Stimulated activated CD8-positive, alpha-beta memory T cell treated with anti-CD3 and anti-CD28 coated beads, Interleukin-2, amount 100 ng/mL, for 48 hours (primary cell): ENCODE measurements at regions not wholly inside any gene's neighbourhood (a gene's known extent, or its start where the extent isn't known, plus 50 kb on each side); places are given as distances from the start of the nearest gene placed in this dataset.

Experiments
- DNase-seq, 2 donors: peaks; one replicate each; pipeline ENCODE4 v3.0.0-alpha.2; 2020; ENCODE audit warnings: low read depth in 2 of 2

DNA sequence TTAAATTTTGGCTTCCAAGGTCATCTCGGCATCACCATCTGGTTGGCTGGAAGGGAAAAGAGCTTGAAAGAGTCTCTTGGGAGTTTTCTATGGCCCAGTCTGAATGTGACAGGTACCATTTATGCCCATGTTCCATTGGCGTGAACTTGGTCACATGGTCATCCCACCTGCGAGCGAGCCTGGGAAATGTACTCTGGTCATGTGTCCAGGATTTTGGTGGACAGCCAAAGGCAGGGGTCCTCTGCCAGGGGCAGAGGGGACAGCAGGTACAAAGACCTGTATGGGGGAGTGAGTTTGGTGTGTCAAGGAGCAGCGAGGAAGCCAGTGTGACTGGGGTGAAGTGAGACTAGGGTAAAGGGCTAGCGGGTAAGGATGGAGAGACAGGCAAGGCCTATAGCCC is 112.6 kb downstream of the CDC5L start:
- DNase-seq = no peak

GRCh38 chr6:44503471-44503870 is 116.0 kb downstream of the CDC5L start:
- no peak for DNase-seq

DNA sequence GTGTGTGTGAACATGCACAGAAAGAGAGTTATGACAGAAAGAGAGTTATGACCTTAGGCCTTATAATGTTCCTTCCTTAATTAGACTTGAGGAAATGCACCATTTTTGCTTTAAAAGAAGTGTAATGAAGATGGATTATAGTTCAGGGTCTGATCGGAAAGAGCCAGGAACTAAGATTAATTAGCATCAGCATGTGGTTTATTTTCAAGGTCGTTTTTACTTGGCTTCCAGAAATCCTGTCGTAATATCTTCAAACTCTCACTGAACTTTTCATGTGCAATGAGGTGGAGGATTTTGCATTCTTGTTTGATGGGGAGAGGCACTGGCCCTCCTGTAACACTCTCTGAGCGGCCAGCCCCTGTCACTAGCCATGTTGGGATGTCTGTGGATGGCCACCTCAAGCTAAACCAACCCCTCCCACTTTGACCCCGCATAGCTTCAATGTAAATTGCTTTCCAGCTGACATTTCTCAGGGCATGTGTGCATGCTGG is 116.8 kb downstream of the CDC5L start:
- DNase-seq = no peak

DNA sequence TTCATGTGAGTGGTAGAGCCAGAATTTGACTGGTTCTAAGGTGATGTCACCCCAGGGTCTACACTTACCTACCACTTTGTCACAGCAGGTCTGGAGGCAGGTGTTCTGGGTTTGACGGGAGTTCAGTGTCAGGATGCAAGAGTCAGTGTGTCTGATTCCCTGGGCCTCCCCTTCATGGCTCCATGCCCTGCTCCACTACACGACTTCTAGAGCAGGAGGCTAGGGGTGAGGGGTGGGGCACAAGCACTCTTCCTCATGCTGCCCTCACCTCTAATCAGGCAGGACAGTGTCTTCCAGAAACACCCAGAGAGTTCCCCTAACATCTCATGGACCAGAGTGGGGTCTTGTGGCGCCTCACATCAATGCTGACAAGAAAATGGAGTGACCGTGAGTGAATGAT is 118.2 kb downstream of the CDC5L start:
- no peak for DNase-seq

DNA sequence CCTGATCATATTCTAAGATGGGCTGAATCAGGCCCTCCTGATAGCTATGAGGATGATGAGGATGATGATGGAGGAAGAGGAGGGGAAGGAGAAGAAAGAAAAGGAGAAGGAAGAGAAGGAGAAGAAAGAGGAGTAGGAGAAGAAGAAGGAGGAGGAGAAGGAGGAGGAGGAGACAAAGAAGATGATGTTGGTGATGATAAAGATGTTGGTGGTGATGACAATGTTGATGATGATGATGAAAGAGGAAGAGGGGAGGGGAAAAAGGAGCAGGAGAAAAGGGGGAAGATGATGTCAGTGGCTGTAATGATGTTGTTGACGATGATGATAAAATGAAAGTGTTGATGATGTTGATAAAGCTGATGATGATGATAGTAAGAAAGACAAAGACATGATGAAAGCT is 119.5 kb downstream of the CDC5L start:
- DNase-seq = no peak

- DNase-seq = no peak
Observed at GRCh38 chr6:44508646-44509045, 121.1 kb downstream of the CDC5L start.

DNA sequence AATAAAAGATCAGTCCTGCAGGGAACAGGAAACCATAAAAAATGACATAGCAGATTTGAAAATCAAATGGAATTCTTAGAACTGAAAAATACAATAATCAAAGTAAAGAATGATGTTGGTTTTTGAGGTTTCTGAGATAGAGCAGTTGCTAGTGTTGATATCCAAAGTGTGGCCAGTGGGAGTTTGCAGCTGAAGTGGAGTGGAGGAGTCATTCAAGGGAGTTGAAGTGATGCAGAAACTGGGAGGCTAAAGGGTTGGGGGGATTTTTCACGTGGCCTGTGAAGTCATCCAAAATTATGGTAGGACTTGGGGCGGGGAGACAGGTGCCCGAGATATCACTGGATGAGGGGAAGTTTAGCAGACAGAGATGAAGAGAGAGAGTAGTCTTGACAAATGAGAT is 123.6 kb downstream of the CDC5L start:
- DNase-seq = no peak

GRCh38 chr6:44512868-44513741 is 125.6 kb downstream of the CDC5L start:
- no peak for DNase-seq

DNA sequence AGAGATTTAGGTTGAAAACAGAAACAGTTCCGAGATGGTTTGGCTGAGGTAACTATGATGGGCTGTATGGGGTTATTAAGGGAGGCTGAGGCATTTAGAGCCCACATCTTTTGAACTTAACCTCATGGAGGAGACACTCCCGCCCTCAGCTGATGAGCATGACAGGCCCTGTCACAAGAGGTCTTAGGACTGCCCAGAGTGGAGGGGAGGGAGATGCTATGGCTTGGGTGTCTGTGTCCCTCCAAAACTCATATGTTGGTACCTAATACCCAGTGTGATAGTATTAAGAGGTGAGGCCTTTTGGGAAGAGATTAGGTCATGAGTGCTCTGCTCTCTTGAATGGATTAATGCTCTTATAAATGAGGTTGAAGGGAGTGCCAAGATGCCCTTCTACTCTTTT is 126.6 kb downstream of the CDC5L start:
- DNase-seq = no peak

DNA sequence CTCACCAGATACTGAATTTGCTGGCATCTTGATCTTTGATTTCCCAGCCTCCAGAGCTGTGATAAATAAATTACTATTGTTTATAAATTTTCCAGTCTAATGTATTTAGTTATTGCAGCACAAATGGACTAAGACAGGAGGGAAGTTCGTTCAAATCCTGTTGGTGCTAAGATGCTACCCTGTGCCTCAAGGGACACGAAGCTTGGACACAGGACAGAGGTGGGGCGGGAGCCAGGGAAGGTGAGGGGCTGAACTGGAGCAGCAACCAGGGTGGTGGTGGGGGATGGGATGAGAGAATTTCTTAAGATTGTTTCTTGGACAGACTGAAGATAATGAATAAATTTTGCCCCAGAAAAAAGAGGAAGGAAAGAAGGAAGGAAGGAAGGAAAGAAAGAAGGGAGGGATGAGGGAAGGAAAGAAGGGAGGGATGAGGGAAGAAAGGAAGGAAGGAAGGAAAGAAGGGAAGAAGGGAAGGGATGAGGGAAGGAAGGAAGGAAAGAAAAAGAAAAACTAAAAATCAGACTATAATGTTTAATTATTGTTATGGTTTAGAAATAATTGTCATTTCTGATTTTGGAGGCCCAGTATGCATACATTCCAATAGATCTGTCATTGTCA is 127.2 kb downstream of the CDC5L start:
- DNase-seq = no peak

GRCh38 chr6:44522871-44523270 is 135.4 kb downstream of the CDC5L start:
- DNase-seq = no peak

DNA sequence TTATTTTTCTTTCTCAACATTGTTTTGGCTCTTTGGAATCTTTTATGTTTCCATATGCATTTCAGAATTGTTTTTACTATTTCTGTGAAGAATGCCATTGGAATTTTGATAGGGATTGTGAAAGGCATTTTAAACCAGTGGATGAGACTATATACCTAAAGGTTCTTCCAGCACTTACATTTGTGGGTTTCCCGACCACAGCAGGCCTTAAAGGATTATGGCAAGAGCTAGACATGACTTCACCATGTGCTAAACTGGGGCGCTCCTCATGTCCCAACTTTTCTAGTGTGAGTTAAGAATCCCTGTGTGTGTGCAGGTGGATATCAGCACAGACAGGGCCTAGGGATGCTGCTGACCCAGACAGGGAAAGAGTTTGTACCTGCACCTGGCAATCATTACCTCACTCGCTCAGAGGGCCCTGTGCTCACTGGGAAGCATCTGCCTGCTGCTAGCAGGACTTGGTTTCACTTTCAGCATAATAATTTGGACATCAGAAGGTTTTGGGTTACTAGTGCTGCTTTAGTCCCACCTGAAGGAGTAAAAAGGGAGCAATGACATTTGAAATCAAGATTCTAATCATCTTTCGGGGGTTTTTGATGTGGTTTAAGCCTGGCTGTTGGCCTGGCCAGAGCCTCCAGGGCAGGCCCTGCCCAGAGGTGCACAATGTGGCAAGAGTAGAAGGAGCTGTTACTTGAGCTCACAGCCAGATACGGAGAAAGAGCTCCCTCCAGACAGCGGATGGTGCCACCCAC is 137.1 kb downstream of the CDC5L start:
- no peak for DNase-seq

DNA sequence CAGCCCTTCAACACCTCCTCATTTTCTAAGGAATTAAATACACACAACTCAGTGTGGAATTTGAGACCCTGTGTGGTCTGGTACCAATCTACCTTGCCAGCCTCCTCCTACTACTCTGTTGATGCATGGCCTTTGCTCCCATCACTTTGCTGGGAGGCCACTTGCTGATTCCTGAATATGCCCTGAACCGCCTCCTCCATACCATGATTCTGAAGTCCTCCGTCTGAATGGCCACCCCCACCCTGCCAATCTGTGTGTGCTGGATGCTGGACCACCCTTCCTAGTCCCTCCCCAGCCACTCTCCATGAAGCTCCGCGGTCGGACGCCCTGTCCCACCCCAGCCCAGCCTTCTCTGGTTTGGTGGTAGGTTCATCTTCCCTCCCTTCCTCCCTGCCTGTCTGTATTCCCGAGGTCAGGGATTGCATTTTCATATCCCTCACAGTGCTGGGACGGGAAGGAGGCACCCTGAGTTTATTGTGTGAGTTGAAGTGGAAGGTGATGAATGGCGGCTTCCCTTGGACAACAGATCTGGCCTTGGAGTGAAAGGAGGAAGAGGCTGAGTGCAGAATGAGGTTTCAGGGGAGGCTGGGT is 138.3 kb downstream of the CDC5L start:
- DNase-seq = no peak

DNA sequence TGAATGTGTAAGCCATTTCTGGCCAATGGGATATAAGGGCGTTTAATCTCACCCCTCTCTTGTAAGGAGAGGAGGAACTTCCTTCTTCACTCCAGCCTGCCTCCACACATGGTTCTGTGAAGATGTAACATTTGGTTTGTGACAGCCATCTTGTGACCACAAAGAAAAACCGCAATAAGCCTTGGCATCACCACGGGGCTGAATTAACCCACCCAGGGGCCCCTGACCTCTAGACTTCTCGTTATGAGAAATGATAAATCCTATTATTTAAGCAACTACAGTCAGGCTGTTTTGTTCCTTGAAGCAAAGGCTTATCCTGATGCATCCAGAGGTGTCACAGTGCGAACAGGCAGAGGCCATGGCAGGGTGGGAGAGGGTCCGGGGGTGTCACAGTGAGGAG is 139.7 kb downstream of the CDC5L start:
- DNase-seq = no peak

DNA sequence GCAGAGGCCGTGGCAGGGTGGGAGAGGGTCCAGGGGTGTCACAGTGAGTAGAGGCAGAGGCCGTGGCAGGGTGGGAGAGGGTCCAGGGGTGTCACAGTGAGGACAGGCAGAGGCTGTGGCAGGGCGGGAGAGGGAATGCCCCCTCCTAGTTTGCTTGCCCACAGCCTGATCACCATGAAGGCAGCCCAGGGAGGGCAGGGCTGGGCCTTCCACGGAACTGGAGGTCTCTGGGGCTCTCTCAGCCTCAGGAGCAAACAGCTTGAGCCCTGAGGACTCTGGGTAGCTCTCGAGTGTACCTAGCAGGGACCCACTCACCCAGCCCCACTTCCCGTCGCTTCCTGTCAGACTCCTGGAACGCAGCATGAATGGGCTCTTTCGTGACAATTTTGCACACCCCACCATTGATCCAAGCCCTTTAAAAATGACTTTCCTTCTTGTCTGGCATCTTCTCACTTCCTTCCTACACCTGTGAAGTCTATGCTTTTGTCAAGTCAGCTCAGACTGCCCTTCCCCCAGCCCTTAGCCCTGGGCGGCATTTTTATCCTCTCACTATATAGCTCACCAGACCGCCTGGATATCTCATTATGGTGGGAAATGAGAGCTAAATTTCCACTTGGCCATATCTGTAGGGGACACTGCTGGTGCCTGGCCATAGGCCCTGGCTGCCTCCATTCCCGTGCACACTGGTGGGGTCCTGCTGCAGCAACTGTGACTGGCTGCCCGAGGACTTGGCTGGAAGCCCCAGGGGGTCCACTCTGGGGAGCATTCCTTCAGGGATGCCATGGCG is 140.3 kb downstream of the CDC5L start:
- DNase-seq = no peak

- DNase-seq = no peak
Observed at GRCh38 chr6:44528370-44528644, 140.8 kb downstream of the CDC5L start.

DNA sequence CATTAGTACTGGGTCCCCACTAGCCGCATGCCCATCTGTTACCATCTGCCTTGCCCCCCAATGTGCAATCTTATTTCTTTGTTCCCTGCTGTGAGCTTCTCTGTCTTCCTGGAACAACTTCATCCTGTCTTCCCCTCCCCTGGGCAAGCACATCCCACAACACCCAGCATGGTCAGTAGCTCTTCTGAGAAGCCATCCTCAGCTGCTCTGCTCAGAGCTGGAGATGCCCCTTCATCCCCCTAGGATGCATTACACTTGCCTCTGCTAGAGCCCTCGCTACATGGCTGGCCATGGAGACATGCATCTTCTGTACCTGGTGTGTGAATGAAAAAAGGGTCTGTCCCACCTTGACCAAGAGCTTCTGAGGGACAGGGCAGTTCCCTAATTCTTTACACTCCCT is 141.2 kb downstream of the CDC5L start:
- DNase-seq = no peak

- DNase-seq = no peak
Observed at GRCh38 chr6:44529146-44529905, 141.8 kb downstream of the CDC5L start.

GRCh38 chr6:44530209-44530909 is 142.9 kb downstream of the CDC5L start:
- no peak for DNase-seq

- DNase-seq = no peak
Observed at GRCh38 chr6:44530910-44531234, 143.4 kb downstream of the CDC5L start.
